ENCODE measurements at regions not wholly inside any gene's neighbourhood (a gene's known extent, or its start where the extent isn't known, plus 50 kb on each side); places are given as distances from the start of the nearest gene placed in this dataset.

GRCh38 chr20:24768713-24769601, 180.1 kb upstream of the CST7 start:
- ATAC-seq (no peak), DNase-seq (ENCODE audit: low read depth, low spot score) (no peak)
- H3K9me3 ChIP-seq (ENCODE audit: control insufficient read depth, insufficient read depth, low read depth, low read length), result no peaks in the 10 kb centered on the region
- no peaks in the 10 kb centered on the region for H3K4me1 ChIP-seq (ENCODE audit: control insufficient read depth, insufficient read depth, low read length)
- no peaks in the 10 kb centered on the region; the same call in 1 of the 2 replicates for H3K27me3 ChIP-seq (ENCODE audit: control insufficient read depth, insufficient read depth, low read length)
- POLR2A ChIA-PET, result no interaction called here
- intact Hi-C loops (cut with micrococcal nuclease; ENCODE audit: unreplicated experiment) (no loop called here), in situ Hi-C loops (cut with HindIII; ENCODE audit: low pct_unique_long_range_greater_than_20kb, low sequenced_read_pairs) (no loop called here)
- TF ChIP-seq CTCF (IDR thresholded peaks at IDR 0.05) (no peak), SIN3A (IDR thresholded peaks at IDR 0.05; ENCODE audit: borderline replicate concordance, insufficient read depth, low read depth, low read length) (no peak), TCF7L2 (IDR thresholded peaks at IDR 0.05; ENCODE audit: low read depth, low read length) (no peak), POLR2AphosphoS5 (IDR thresholded peaks at IDR 0.05; ENCODE audit: low read depth, low read length) (no peak), REST (IDR thresholded peaks at IDR 0.05; ENCODE audit: insufficient read depth in 1 of 2, low read depth in 2 of 2, low read length in 1 of 2) (no peak)
- no peak overlapping the region for H3K27ac ChIP-seq (ENCODE audit: low read length)
- no peak overlapping the region for H3K4me3 ChIP-seq (ENCODE audit: low read depth in 2 of 2, low read length in 2 of 2)
- no peaks in the 10 kb centered on the region for H3K36me3 ChIP-seq (ENCODE audit: control insufficient read depth, insufficient read depth, low read length)
- CTCF ChIA-PET, result no interaction called here
- no TSS peak for BruUV-seq (replicated peaks)

GRCh38 chr20:24769878-24770627, 179.0 kb upstream of the CST7 start:
- DNase-seq (ENCODE audit: low read depth, low spot score) (no peak), ATAC-seq (no peak)
- ChIA-PET CTCF (no interaction called here), POLR2A (no interaction called here)
- in situ Hi-C loops (cut with HindIII; ENCODE audit: low pct_unique_long_range_greater_than_20kb, low sequenced_read_pairs) (no loop called here), intact Hi-C loops (cut with micrococcal nuclease; ENCODE audit: unreplicated experiment) (no loop called here)
- H3K4me1 ChIP-seq (ENCODE audit: control insufficient read depth, insufficient read depth, low read length), result no peaks in the 10 kb centered on the region
- no peak overlapping the region for H3K27ac ChIP-seq (ENCODE audit: low read length)
- TF ChIP-seq POLR2AphosphoS5 (IDR thresholded peaks at IDR 0.05; ENCODE audit: low read depth, low read length) (no peak), SIN3A (IDR thresholded peaks at IDR 0.05; ENCODE audit: borderline replicate concordance, insufficient read depth, low read depth, low read length) (no peak), TCF7L2 (IDR thresholded peaks at IDR 0.05; ENCODE audit: low read depth, low read length) (no peak), REST (IDR thresholded peaks at IDR 0.05; ENCODE audit: insufficient read depth in 1 of 2, low read depth in 2 of 2, low read length in 1 of 2) (no peak), CTCF (IDR thresholded peaks at IDR 0.05) (no peak)
- no peaks in the 10 kb centered on the region for H3K36me3 ChIP-seq (ENCODE audit: control insufficient read depth, insufficient read depth, low read length)
- no peaks in the 10 kb centered on the region for H3K9me3 ChIP-seq (ENCODE audit: control insufficient read depth, insufficient read depth, low read depth, low read length)
- BruUV-seq (replicated peaks), result no TSS peak
- H3K4me3 ChIP-seq (ENCODE audit: low read depth in 2 of 2, low read length in 2 of 2), result no peak overlapping the region
- no peaks in the 10 kb centered on the region; the same call in 1 of the 2 replicates for H3K27me3 ChIP-seq (ENCODE audit: control insufficient read depth, insufficient read depth, low read length)
